PC-9 (cell line): ENCODE measurements at regions not wholly inside any gene's neighbourhood (a gene's known extent, or its start where the extent isn't known, plus 50 kb on each side); places are given as distances from the start of the nearest gene placed in this dataset.

ENCODE experiments used
- EZH2 ChIP-seq: fragments of 200-600 bp; sonication (generic); IDR thresholded peaks from 2 replicates; pipeline ENCODE4 v1.8.0; 2017; ENCODE audit warnings: antibody characterized with exemption, low read depth
- TF ChIP-seq, protein P1 (sequence below): fragments of 200-600 bp; sonication (generic); conservative IDR thresholded peaks from 2 replicates; pipeline ENCODE4 v1.6.1; 2017; ENCODE audit warnings: mixed run types, antibody characterized with exemption, mild to moderate bottlenecking, moderate library complexity

DNA sequence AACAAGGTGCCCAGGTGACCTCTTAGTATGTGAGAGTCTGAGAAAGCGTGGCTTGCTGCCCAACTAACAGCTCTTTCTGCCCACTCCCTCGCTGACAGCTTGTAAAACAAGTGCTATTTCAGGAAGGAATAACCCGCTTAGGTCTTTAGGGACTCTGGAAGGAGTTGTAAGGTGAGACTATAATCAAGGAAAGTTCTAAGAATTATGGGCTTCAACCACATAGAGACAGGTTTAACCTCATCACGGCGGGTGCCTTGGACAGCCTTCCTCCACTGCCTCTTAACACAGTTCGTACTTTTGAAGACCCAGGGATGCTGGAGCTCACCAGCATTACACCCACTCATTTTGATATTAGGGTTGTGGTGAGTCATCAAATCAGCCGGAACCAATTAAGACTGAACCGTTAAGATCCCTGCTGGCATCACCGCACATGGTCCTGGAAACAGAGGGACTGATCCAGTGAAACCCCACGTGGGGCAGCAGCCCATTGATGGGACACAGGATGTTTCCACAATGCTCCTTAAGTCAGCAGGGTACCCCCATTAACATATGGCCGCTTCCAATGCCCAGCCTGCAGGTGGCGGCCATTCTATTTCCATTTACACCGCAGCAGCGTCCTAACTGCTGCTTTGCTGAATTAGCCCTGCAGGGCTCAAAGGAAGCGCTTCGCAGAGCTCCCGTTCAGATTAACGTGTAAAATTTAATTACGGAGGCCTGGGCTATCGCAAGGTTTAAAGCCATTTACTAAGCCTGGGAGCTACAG is 176.6 kb upstream of the SDK2 start:
- no peak for TF ChIP-seq EZH2
- TF ChIP-seq, protein P1, sequence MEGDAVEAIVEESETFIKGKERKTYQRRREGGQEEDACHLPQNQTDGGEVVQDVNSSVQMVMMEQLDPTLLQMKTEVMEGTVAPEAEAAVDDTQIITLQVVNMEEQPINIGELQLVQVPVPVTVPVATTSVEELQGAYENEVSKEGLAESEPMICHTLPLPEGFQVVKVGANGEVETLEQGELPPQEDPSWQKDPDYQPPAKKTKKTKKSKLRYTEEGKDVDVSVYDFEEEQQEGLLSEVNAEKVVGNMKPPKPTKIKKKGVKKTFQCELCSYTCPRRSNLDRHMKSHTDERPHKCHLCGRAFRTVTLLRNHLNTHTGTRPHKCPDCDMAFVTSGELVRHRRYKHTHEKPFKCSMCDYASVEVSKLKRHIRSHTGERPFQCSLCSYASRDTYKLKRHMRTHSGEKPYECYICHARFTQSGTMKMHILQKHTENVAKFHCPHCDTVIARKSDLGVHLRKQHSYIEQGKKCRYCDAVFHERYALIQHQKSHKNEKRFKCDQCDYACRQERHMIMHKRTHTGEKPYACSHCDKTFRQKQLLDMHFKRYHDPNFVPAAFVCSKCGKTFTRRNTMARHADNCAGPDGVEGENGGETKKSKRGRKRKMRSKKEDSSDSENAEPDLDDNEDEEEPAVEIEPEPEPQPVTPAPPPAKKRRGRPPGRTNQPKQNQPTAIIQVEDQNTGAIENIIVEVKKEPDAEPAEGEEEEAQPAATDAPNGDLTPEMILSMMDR, result no peak
